Right cardiac atrium (tissue), 5 donors: ENCODE measurements at regions not wholly inside any gene's neighbourhood (a gene's known extent, or its start where the extent isn't known, plus 50 kb on each side); places are given as distances from the start of the nearest gene placed in this dataset.
A peak's percentile ranks its signal among the peaks of the same experiment; 100 is the strongest.
"Not testable (repeated sequence)": the region's sequence is repeated elsewhere in the genome, so short reads cannot be mapped to it uniquely, and the experiment has no call there.

ENCODE experiments used
- ATAC-seq, 2 donors: fragments of 200-7000 bp; cut with Tn5 transposase; one replicate each; pipeline versions ENCODE4 v1.8.0 to v1.9.1; 2020; ENCODE audit warnings: moderate library complexity in 2 of 2, mild to moderate bottlenecking in 1 of 2
- DNase-seq, 3 donors: peaks; one replicate each; pipeline ENCODE4 v3.0.0-alpha.2; 2020
- H3K27ac ChIP-seq: one replicate; pipeline ENCODE4 v1.5.1; 2013; ENCODE audit warnings: mild to moderate bottlenecking, low read length, control low read depth, moderate library complexity
- H3K27me3 ChIP-seq: one replicate; pipeline ENCODE4 v1.6.1; 2013; ENCODE audit not compliant: control insufficient read depth, insufficient read depth
- H3K4me1 ChIP-seq: one replicate; pipeline ENCODE4 v1.6.1; 2013; ENCODE audit warnings: low read length; ENCODE audit not compliant: control insufficient read depth, insufficient read depth
- H3K4me3 ChIP-seq: one replicate; pipeline ENCODE4 v1.5.1; 2013; ENCODE audit warnings: low read length, control low read depth
- H3K9me3 ChIP-seq: one replicate; pipeline ENCODE4 v1.6.1; 2013; ENCODE audit warnings: low read length; ENCODE audit not compliant: control insufficient read depth
- WGBS: extraction: QIAGEN DNeasy Blood & Tissue Kit; methylation state at CpG from one replicate; pipeline ENCODE4 v1.1.7; 2013; 5-methylcytosine and 5-hydroxymethylcytosine counted together
- intact Hi-C, 4 donors: fragments of 100-400 bp; cut with DNase I; formaldehyde crosslinking; loops; one replicate each; pipeline versions ENCODE4 v1.11.0 to v1.14.0; 2022 to 2023
- donor health status: healthy with polysubstance abuse.
- donor health status: DM: no; HTN: yes; CAD: no.
- donor health status: DM: no; HTN: no; CAD: no.
- donor health status: DM: no; HTN: yes; CAD: no; lungs with severe emphysema.
- donor health status: DM: yes; HTN: yes; CAD: no.

- no peak for DNase-seq
- Histone ChIP-seq H3K27me3 (no peaks in the 10 kb centered on the region), H3K27ac (no peak overlapping the region), H3K4me3 (no peak overlapping the region), H3K4me1 (no peaks in the 10 kb centered on the region), H3K9me3 (no peaks in the 10 kb centered on the region)
- WGBS: 32% methylated on average over 3 of the region's 3 CpGs
- intact Hi-C loops: no loop called here
- ATAC-seq: no peak
Observed at GRCh38 chr10:23818484-23818883, 379.6 kb downstream of the OTUD1 start.

GRCh38 chr10:23820792-23821191 lies 381.9 kb downstream of the OTUD1 start:
- 85% methylated on average over 3 of the region's 3 CpGs for WGBS
- no peaks in the 10 kb centered on the region for H3K27me3 ChIP-seq

GRCh38 chr10:23824822-23825221 lies 384.1 kb upstream of the KIAA1217 start:
- H3K4me1 ChIP-seq: no peaks in the 10 kb centered on the region
- H3K27ac ChIP-seq: no peak overlapping the region
- H3K9me3 ChIP-seq: no peaks in the 10 kb centered on the region
- WGBS: 82% methylated on average over 4 of the region's 4 CpGs
- H3K27me3 ChIP-seq: no peaks in the 10 kb centered on the region
- DNase-seq: no peak
- intact Hi-C loops: no loop called here
- no peak for ATAC-seq
- H3K4me3 ChIP-seq: no peak overlapping the region

More at GRCh38 chr10:23820792-23821191, 381.9 kb downstream of the OTUD1 start:
- ATAC-seq: no peak
- intact Hi-C loops: no loop called here
- H3K4me1 ChIP-seq: no peaks in the 10 kb centered on the region
- H3K27ac ChIP-seq: no peak overlapping the region
- no peak for DNase-seq
- H3K4me3 ChIP-seq: no peak overlapping the region
- H3K9me3 ChIP-seq: no peaks in the 10 kb centered on the region

- H3K4me3 ChIP-seq: no peak overlapping the region
- 21% methylated on average over 9 of the region's 9 CpGs for WGBS
- ATAC-seq (peak in 1 of 2 donors; percentile 40), DNase-seq (no peak)
- no peaks in the 10 kb centered on the region for H3K27me3 ChIP-seq
- intact Hi-C loops: no loop called here
- H3K27ac ChIP-seq: no peak overlapping the region
- H3K9me3 ChIP-seq: no peaks in the 10 kb centered on the region
- no peaks in the 10 kb centered on the region for H3K4me1 ChIP-seq
Observed at GRCh38 chr10:23826421-23826820, 382.5 kb upstream of the KIAA1217 start.

GRCh38 chr10:23829556-23829955 lies 379.4 kb upstream of the KIAA1217 start:
- DNase-seq: no peak

GRCh38 chr10:23834091-23834490 lies 374.8 kb upstream of the KIAA1217 start:
- DNase-seq: no peak
- intact Hi-C loops: no loop called here
- Histone ChIP-seq H3K4me3 (no peak overlapping the region), H3K27me3 (no peaks in the 10 kb centered on the region), H3K9me3 (no peaks in the 10 kb centered on the region), H3K27ac (no peak overlapping the region), H3K4me1 (no peaks in the 10 kb centered on the region)
- no peak for ATAC-seq

More at GRCh38 chr10:23829556-23829955, 379.4 kb upstream of the KIAA1217 start:
- ATAC-seq: no peak
- Histone ChIP-seq H3K9me3 (no peaks in the 10 kb centered on the region), H3K27ac (no peak overlapping the region), H3K4me1 (no peaks in the 10 kb centered on the region), H3K4me3 (no peak overlapping the region), H3K27me3 (no peaks in the 10 kb centered on the region)
- WGBS: 82% methylated on average over 2 of the region's 2 CpGs
- intact Hi-C loops: no loop called here

- Histone ChIP-seq H3K4me1 (no peaks in the 10 kb centered on the region), H3K4me3 (no peak overlapping the region), H3K9me3 (no peaks in the 10 kb centered on the region), H3K27me3 (no peaks in the 10 kb centered on the region), H3K27ac (no peak overlapping the region)
- no peak for DNase-seq
- WGBS: 72% methylated on average over 2 of the region's 2 CpGs
- intact Hi-C loops: no loop called here
- no peak for ATAC-seq
Observed at GRCh38 chr10:23850631-23851030, 358.3 kb upstream of the KIAA1217 start.

GRCh38 chr10:23859598-23859997 lies 349.3 kb upstream of the KIAA1217 start:
- WGBS: 66% methylated on average over 1 of the region's 1 CpG
- intact Hi-C loops: no loop called here
- H3K4me3 ChIP-seq: no peak overlapping the region
- H3K4me1 ChIP-seq: no peaks in the 10 kb centered on the region
- no peak for ATAC-seq
- no peaks in the 10 kb centered on the region for H3K9me3 ChIP-seq
- no peak overlapping the region for H3K27ac ChIP-seq
- DNase-seq: no peak
- no peaks in the 10 kb centered on the region for H3K27me3 ChIP-seq

GRCh38 chr10:23864631-23865147 lies 344.2 kb upstream of the KIAA1217 start:
- ATAC-seq (no peak), DNase-seq (no peak)
- Histone ChIP-seq H3K9me3 (no peaks in the 10 kb centered on the region), H3K4me1 (no peaks in the 10 kb centered on the region), H3K27ac (no peak overlapping the region), H3K4me3 (no peak overlapping the region), H3K27me3 (no peaks in the 10 kb centered on the region)
- intact Hi-C loops: no loop called here

- H3K27me3 ChIP-seq, H3K4me3 ChIP-seq, H3K27ac ChIP-seq, DNase-seq, ATAC-seq, H3K9me3 ChIP-seq, intact Hi-C loops, H3K4me1 ChIP-seq: not testable (repeated sequence)
- WGBS: 89% methylated on average over 3 of the region's 5 CpGs
Observed at GRCh38 chr10:23866985-23867384, 342.0 kb upstream of the KIAA1217 start.

GRCh38 chr10:23868121-23868520 lies 340.8 kb upstream of the KIAA1217 start:
- Histone ChIP-seq H3K4me1 (no peaks in the 10 kb centered on the region), H3K9me3 (no peaks in the 10 kb centered on the region), H3K27me3 (no peaks in the 10 kb centered on the region), H3K27ac (no peak overlapping the region), H3K4me3 (no peak overlapping the region)
- DNase-seq (no peak), ATAC-seq (no peak)
- intact Hi-C loops: no loop called here
- WGBS: 89% methylated on average over 2 of the region's 2 CpGs

GRCh38 chr10:23869548-23869947 lies 339.4 kb upstream of the KIAA1217 start:
- no peak for DNase-seq
- Histone ChIP-seq H3K27ac (no peak overlapping the region), H3K9me3 (no peaks in the 10 kb centered on the region), H3K4me3 (no peak overlapping the region), H3K27me3 (no peaks in the 10 kb centered on the region), H3K4me1 (no peaks in the 10 kb centered on the region)
- 85% methylated on average over 7 of the region's 7 CpGs for WGBS
- ATAC-seq: no peak
- intact Hi-C loops: no loop called here
